ENCODE measurements at regions not wholly inside any gene's neighbourhood (a gene's known extent, or its start where the extent isn't known, plus 50 kb on each side); places are given as distances from the start of the nearest gene placed in this dataset.

DNA sequence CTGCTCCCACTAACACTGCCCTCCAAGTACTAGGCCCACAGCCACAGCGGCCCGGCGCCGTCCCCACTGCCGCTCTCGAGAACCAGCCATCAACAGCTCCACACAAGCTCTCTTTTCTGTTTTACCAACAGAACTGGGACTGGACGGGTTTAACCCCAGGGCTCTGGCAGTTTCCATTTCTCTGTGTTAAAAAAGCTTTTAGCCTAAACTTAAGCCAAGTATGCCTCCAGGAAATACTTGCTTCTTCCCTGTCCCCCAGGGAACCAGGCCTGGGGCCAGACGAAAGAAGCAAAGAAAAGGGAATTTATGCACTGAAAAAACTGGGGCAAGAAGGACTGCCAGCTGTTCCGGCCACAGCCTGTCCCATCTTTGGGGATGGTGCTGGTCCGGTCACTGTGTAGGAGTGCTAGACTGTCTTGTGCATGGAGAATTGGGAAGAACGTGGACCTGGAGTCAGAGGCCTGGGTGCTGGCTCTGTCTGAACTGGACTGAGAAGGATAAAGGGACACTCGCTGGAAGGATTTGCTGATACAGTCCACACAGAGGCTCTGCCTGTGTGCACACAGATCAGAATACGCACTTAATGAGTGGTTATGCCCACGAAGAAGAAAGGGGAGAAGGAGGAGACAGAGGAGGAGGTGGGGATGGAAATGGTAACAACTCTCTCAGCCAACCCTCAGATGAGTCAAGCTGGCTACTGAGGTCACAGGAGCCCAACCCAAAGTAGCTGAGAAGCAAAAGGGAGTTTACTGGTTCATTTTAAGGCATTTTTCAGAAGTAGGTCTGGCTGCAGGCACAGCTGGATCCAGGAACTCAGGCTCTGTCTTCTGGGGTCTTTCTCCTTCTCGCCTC is 254.4 kb upstream of the PMEPA1 start:
- H3K9me3 ChIP-seq (ENCODE audit: low read length): no peaks in the 10 kb centered on the region
- no peak overlapping the region for H3K9ac ChIP-seq (ENCODE audit: low read length)
- H3K4me1 ChIP-seq (ENCODE audit: low read length): no peaks in the 10 kb centered on the region
- H3K4me3 ChIP-seq (ENCODE audit: low read length): no peak overlapping the region
- H3K27me3 ChIP-seq (ENCODE audit: low read length): no peaks in the 10 kb centered on the region
- no peaks in the 10 kb centered on the region for H3K36me3 ChIP-seq (ENCODE audit: insufficient read depth, low read length)
- no peak overlapping the region for H3K4me2 ChIP-seq (ENCODE audit: low read depth, low read length, poor library complexity, severe bottlenecking)
- H3K79me2 ChIP-seq (ENCODE audit: low read length): no peaks in the 10 kb centered on the region
- no peak overlapping the region for H3K27ac ChIP-seq (ENCODE audit: low read length)
- DNase-seq: no peak
- no peak overlapping the region for H2AFZ ChIP-seq (ENCODE audit: low read length)
- 0 out of 2 replicates have a peak, but pooled peaks cover 5% of the 10 kb centered on the region for H4K20me1 ChIP-seq (ENCODE audit: insufficient read depth, low read depth, low read length)
- no peaks in the 10 kb centered on the region for H3K9me2 ChIP-seq (replicated peaks; ENCODE audit: insufficient read depth, low read length)

DNA sequence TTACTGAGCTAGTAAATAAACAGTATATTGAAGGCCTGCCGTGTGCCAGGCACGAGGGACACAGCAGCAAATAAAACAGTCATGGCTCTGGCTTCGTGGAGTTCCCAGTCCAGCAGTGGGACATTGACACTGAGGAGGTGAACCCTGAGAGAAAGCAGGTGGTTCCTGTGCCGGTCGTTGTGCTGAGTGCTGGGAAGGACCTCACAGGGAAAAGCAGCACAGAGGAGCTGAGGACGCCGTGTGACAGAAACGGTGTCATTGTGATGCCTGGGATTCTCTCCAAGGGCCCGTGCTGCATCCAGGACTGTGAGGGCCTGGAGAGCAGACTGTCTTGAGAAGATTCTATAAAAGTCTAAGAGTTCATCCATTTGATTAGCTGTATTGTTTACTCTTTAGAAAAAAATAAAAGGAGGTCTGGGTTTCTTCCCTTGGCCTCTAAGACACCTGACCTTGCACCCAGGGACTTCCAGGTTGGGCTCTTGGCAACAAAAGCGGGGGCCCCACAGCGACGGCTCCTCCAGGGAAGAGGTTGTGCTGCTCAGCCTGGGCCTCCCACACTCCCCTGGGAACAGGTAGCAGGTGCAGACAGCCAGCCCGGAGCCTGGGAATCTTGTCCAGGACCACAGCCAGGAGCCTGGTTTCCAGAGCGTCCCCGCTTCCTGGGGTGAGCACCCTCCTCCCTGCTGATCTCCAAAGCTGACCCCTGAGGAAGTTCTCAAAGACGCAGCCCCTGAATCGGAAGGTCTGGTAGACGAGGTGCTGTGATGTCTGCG is 251.2 kb upstream of the PMEPA1 start:
- H3K4me2 ChIP-seq (ENCODE audit: low read depth, low read length, poor library complexity, severe bottlenecking): no peak overlapping the region
- no peak overlapping the region for H3K9ac ChIP-seq (ENCODE audit: low read length)
- H3K79me2 ChIP-seq (ENCODE audit: low read length): no peaks in the 10 kb centered on the region
- no peak overlapping the region for H3K27ac ChIP-seq (ENCODE audit: low read length)
- no peak overlapping the region for H2AFZ ChIP-seq (ENCODE audit: low read length)
- no peaks in the 10 kb centered on the region for H4K20me1 ChIP-seq (ENCODE audit: insufficient read depth, low read depth, low read length)
- H3K27me3 ChIP-seq (ENCODE audit: low read length): no peaks in the 10 kb centered on the region; the same call in 1 of the 2 replicates
- no peak overlapping the region for H3K4me3 ChIP-seq (ENCODE audit: low read length)
- peaks cover 12% of the 10 kb centered on the region for H3K4me1 ChIP-seq (ENCODE audit: low read length)
- no peak for DNase-seq
- no peaks in the 10 kb centered on the region for H3K9me3 ChIP-seq (ENCODE audit: low read length)
- no peaks in the 10 kb centered on the region for H3K9me2 ChIP-seq (replicated peaks; ENCODE audit: insufficient read depth, low read length)
- H3K36me3 ChIP-seq (ENCODE audit: insufficient read depth, low read length): no peaks in the 10 kb centered on the region

DNA sequence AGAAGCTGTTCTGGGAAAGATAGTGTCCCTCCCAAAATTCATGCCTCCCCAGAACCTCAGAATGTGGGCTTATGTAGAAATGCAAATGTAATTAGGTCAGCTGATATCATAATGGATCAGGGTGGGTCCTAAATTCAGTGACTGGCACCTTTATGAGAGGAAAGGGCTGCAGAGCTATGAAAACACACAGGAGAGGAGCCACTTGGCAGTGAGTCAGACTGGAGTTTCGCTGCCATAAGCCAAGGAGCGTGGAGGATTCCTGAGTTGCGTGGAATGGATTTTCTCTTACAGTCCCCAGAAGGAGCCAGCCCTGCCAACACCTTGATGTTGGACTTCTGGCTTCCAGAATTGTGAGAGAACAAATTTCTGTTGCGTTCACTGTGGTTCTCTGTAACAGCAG is 249.8 kb upstream of the PMEPA1 start:
- no peaks in the 10 kb centered on the region; the same call in 1 of the 2 replicates for H3K27me3 ChIP-seq (ENCODE audit: low read length)
- no peaks in the 10 kb centered on the region; the same call in 1 of the 2 replicates for H3K36me3 ChIP-seq (ENCODE audit: insufficient read depth, low read length)
- no peaks in the 10 kb centered on the region for H3K9me2 ChIP-seq (replicated peaks; ENCODE audit: insufficient read depth, low read length)
- H4K20me1 ChIP-seq (ENCODE audit: insufficient read depth, low read depth, low read length): no peaks in the 10 kb centered on the region
- H3K79me2 ChIP-seq (ENCODE audit: low read length): no peaks in the 10 kb centered on the region
- H3K27ac ChIP-seq (ENCODE audit: low read length): no peak overlapping the region
- no peak overlapping the region for H2AFZ ChIP-seq (ENCODE audit: low read length)
- H3K9me3 ChIP-seq (ENCODE audit: low read length): no peaks in the 10 kb centered on the region
- no peak for DNase-seq
- peaks cover 19% of the 10 kb centered on the region for H3K4me1 ChIP-seq (ENCODE audit: low read length)
- H3K4me3 ChIP-seq (ENCODE audit: low read length): no peak overlapping the region
- H3K9ac ChIP-seq (ENCODE audit: low read length): no peak overlapping the region
- H3K4me2 ChIP-seq (ENCODE audit: low read depth, low read length, poor library complexity, severe bottlenecking): no peak overlapping the region

DNA sequence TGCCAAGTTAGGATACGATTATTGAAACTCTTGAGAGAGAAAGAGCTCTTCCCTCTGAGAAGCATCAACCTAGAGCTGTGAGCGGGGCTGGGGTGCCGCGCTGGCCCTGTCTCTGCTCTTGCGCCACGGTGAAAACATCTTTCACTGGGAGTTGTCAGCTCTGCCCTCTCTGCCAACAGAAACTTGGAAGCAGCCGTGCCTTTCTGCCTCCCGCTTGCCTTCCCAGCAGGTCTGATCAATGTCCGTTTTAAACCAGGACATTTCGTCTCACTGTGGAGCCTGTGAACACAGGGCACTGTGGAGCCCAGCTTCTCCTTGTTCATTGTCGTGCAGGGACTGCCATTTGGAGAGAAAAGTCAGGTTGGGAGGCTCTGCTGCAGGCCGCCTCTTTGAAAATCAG is 249.2 kb upstream of the PMEPA1 start:
- Histone ChIP-seq H3K9ac (ENCODE audit: low read length) (no peak overlapping the region), H3K9me3 (ENCODE audit: low read length) (no peaks in the 10 kb centered on the region), H2AFZ (ENCODE audit: low read length) (no peak overlapping the region), H3K27ac (ENCODE audit: low read length) (no peak overlapping the region), H3K36me3 (ENCODE audit: insufficient read depth, low read length) (no peaks in the 10 kb centered on the region; the same call in 1 of the 2 replicates), H4K20me1 (ENCODE audit: insufficient read depth, low read depth, low read length) (no peaks in the 10 kb centered on the region), H3K27me3 (ENCODE audit: low read length) (no peaks in the 10 kb centered on the region; the same call in 1 of the 2 replicates), H3K79me2 (ENCODE audit: low read length) (no peaks in the 10 kb centered on the region), H3K9me2 (replicated peaks; ENCODE audit: insufficient read depth, low read length) (no peaks in the 10 kb centered on the region), H3K4me1 (ENCODE audit: low read length) (peaks cover 25% of the 10 kb centered on the region), H3K4me3 (ENCODE audit: low read length) (no peak overlapping the region), H3K4me2 (ENCODE audit: low read depth, low read length, poor library complexity, severe bottlenecking) (no peak overlapping the region)
- no peak for DNase-seq

DNA sequence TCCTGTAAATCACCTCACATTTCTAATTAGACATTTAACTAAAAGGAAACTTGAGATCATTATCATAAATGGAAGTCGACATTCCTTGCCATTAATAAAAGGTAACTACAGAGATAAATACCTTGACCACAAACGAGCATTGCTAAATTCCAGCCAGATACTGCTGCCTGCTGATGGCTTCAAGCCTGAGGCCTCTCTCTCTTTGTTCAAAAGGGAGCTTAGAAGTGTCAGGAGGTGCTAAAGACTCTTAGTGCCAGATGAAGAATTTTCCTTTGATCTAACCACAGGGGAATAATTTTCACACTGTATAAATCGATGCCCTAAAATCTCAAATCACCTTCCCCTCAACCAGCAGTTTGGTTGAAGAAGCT is 248.2 kb upstream of the PMEPA1 start:
- no peaks in the 10 kb centered on the region for H3K79me2 ChIP-seq (ENCODE audit: low read length)
- no peaks in the 10 kb centered on the region for H4K20me1 ChIP-seq (ENCODE audit: insufficient read depth, low read depth, low read length)
- H2AFZ ChIP-seq (ENCODE audit: low read length): no peak overlapping the region
- no peaks in the 10 kb centered on the region for H3K9me2 ChIP-seq (replicated peaks; ENCODE audit: insufficient read depth, low read length)
- no peak overlapping the region for H3K4me3 ChIP-seq (ENCODE audit: low read length)
- H3K4me2 ChIP-seq (ENCODE audit: low read depth, low read length, poor library complexity, severe bottlenecking): no peak overlapping the region
- peaks cover 34% of the 10 kb centered on the region for H3K4me1 ChIP-seq (ENCODE audit: low read length)
- H3K27me3 ChIP-seq (ENCODE audit: low read length): no peaks in the 10 kb centered on the region; the same call in 1 of the 2 replicates
- H3K36me3 ChIP-seq (ENCODE audit: insufficient read depth, low read length): no peaks in the 10 kb centered on the region; the same call in 1 of the 2 replicates
- H3K27ac ChIP-seq (ENCODE audit: low read length): no peak overlapping the region
- no peak overlapping the region for H3K9ac ChIP-seq (ENCODE audit: low read length)
- DNase-seq: no peak
- no peaks in the 10 kb centered on the region for H3K9me3 ChIP-seq (ENCODE audit: low read length)

DNA sequence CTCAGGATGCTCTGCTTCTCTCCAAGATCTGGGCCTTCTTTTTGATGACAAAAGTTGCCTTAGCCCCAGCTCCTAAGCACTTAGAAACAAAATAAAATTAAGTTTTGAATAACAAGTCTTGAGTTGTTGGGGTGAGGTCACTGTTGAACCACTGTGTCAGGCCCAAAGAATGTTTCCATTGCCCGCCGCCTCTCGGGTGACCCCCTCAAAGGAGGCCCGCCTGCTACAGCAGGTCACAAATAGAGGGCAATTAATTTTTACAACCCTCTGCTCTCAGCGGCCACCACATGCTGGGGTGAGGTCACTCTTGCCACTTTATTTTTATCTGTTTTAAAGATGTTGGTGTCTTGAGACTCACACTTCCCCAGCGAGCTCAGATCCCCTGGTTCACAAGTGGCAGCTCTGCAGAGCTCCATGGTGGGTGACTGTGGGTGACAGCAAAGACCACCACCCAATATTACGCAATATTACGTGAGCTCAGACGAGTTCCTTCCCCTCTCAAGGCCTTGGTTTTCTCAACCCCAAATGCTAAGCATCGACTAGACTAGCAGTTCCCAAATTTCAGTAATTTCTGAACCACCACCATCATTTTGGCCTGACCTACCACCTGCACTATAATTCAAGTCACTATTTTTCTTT is 247.7 kb upstream of the PMEPA1 start:
- Histone ChIP-seq H3K79me2 (ENCODE audit: low read length) (no peaks in the 10 kb centered on the region), H3K9ac (ENCODE audit: low read length) (no peak overlapping the region), H3K4me3 (ENCODE audit: low read length) (no peak overlapping the region), H3K36me3 (ENCODE audit: insufficient read depth, low read length) (no peaks in the 10 kb centered on the region; the same call in 1 of the 2 replicates), H3K9me2 (replicated peaks; ENCODE audit: insufficient read depth, low read length) (no peaks in the 10 kb centered on the region), H3K4me2 (ENCODE audit: low read depth, low read length, poor library complexity, severe bottlenecking) (no peak overlapping the region), H3K4me1 (ENCODE audit: low read length) (peaks cover 39% of the 10 kb centered on the region), H3K9me3 (ENCODE audit: low read length) (no peaks in the 10 kb centered on the region), H4K20me1 (ENCODE audit: insufficient read depth, low read depth, low read length) (no peaks in the 10 kb centered on the region), H3K27ac (ENCODE audit: low read length) (no peak overlapping the region), H3K27me3 (ENCODE audit: low read length) (no peaks in the 10 kb centered on the region; the same call in 1 of the 2 replicates), H2AFZ (ENCODE audit: low read length) (no peak overlapping the region)
- DNase-seq: no peak

DNA sequence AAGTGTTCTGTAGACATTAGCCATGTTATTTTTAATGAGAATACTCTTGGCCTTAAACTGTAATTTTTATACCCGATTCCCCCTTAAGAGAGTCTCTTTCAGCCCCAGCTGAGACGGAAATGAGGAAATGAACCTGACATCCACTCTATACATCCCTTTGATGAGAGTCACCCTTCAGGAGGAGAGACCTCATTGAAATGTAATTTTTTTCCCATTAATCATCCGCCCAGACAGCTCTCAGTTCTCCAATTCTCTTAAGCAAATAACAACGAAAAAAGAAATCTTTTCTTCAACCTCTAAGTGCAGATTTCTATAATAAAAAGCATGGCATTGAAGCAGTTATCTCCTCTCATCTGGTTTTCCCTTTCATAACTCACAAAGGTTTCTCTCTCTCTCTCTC is 243.8 kb upstream of the PMEPA1 start:
- no peak overlapping the region for H2AFZ ChIP-seq (ENCODE audit: low read length)
- H3K9ac ChIP-seq (ENCODE audit: low read length): 0 out of 2 replicates have a peak overlapping the region, but pooled peaks have one; percentile 10
- H3K4me3 ChIP-seq (ENCODE audit: low read length): peak overlapping the region; percentile 20; the same call in 1 of the 2 replicates
- peak overlapping the region; percentile 19 for H3K4me2 ChIP-seq (ENCODE audit: low read depth, low read length, poor library complexity, severe bottlenecking)
- H3K9me3 ChIP-seq (ENCODE audit: low read length): no peaks in the 10 kb centered on the region
- H3K4me1 ChIP-seq (ENCODE audit: low read length): peaks cover 43% of the 10 kb centered on the region
- H3K9me2 ChIP-seq (replicated peaks; ENCODE audit: insufficient read depth, low read length): no peaks in the 10 kb centered on the region
- peak overlapping the region; percentile 88 for H3K27ac ChIP-seq (ENCODE audit: low read length)
- H3K36me3 ChIP-seq (ENCODE audit: insufficient read depth, low read length): no peaks in the 10 kb centered on the region; the same call in 1 of the 2 replicates
- H3K79me2 ChIP-seq (ENCODE audit: low read length): no peaks in the 10 kb centered on the region
- H4K20me1 ChIP-seq (ENCODE audit: insufficient read depth, low read depth, low read length): no peaks in the 10 kb centered on the region
- DNase-seq: peak; percentile 80
- no peaks in the 10 kb centered on the region; the same call in 1 of the 2 replicates for H3K27me3 ChIP-seq (ENCODE audit: low read length)

Data from Karpas-422 (cell line).